HL-60 (cell line): ENCODE measurements at regions not wholly inside any gene's neighbourhood (a gene's known extent, or its start where the extent isn't known, plus 50 kb on each side); places are given as distances from the start of the nearest gene placed in this dataset.

Experiments
- DNase-seq, 2 experiments: peaks; one replicate each; pipeline ENCODE4 v3.0.0-alpha.2; 2010 to 2020; ENCODE audit warnings: low read depth in 1 of 2, low spot score in 1 of 2
- H3K27ac ChIP-seq: fragments of 250-450 bp; sonication (Bioruptor Pico); replicated peaks from 2 replicates; pipeline ENCODE4 v1.5.1; 2020; ENCODE audit warnings: mild to moderate bottlenecking, moderate library complexity
- H3K27me3 ChIP-seq: fragments of 250-450 bp; sonication (Bioruptor Pico); 2 replicates; pipeline ENCODE4 v1.5.1; 2021; ENCODE audit warnings: mild to moderate bottlenecking, moderate library complexity; ENCODE audit not compliant: insufficient read depth, poor library complexity, severe bottlenecking
- H3K4me3 ChIP-seq: replicated peaks from 2 replicates; pipeline ENCODE4 v1.5.1; 2011; ENCODE audit warnings: mild to moderate bottlenecking, control low read depth, low read length; ENCODE audit not compliant: insufficient read depth
- GABPA ChIP-seq: IDR thresholded peaks from 2 replicates; pipeline ENCODE4 v1.6.1; 2012; ENCODE audit warnings: low read depth
- POLR2AphosphoS5 ChIP-seq: IDR thresholded peaks from 2 replicates; pipeline ENCODE4 v1.6.1; 2012; ENCODE audit warnings: low read depth
- SPI1 ChIP-seq: IDR thresholded peaks from 2 replicates; pipeline ENCODE4 v1.6.1; 2012; ENCODE audit warnings: low read depth, mild to moderate bottlenecking, borderline replicate concordance
- TF ChIP-seq, protein P1 (sequence below): IDR thresholded peaks from one replicate; pipeline ENCODE4 v1.5.1; 2011; ENCODE audit warnings: low read length, control low read depth, inconsistent platforms; ENCODE audit not compliant: insufficient read depth
- TF ChIP-seq, protein P2 (sequence below): IDR thresholded peaks from 2 replicates; pipeline ENCODE4 v1.6.1; 2012; ENCODE audit warnings: low read depth; ENCODE audit not compliant: insufficient replicate concordance

DNA sequence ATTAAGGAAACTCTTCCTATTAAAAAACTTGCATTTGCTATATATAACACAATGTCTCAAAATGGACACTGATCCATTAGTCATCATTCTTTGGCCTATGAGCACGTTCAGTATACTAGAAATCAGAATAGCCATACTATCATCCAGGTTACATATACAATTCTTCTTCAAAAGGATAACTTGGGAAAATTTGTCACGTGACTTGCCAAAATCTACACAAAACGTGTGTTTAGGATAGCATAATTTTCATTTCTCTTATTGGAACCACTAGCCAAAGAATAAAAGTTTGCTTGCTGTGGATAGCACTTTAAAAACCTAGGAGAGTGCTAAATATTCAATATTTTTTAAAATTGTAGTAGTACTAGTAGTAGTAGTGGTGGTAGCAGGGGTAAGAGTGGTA lies 714.3 kb upstream of the FOXG1 start:
- DNase-seq: no peak
- TF ChIP-seq, protein P1, sequence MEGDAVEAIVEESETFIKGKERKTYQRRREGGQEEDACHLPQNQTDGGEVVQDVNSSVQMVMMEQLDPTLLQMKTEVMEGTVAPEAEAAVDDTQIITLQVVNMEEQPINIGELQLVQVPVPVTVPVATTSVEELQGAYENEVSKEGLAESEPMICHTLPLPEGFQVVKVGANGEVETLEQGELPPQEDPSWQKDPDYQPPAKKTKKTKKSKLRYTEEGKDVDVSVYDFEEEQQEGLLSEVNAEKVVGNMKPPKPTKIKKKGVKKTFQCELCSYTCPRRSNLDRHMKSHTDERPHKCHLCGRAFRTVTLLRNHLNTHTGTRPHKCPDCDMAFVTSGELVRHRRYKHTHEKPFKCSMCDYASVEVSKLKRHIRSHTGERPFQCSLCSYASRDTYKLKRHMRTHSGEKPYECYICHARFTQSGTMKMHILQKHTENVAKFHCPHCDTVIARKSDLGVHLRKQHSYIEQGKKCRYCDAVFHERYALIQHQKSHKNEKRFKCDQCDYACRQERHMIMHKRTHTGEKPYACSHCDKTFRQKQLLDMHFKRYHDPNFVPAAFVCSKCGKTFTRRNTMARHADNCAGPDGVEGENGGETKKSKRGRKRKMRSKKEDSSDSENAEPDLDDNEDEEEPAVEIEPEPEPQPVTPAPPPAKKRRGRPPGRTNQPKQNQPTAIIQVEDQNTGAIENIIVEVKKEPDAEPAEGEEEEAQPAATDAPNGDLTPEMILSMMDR: no peak
- TF ChIP-seq, protein P2, sequence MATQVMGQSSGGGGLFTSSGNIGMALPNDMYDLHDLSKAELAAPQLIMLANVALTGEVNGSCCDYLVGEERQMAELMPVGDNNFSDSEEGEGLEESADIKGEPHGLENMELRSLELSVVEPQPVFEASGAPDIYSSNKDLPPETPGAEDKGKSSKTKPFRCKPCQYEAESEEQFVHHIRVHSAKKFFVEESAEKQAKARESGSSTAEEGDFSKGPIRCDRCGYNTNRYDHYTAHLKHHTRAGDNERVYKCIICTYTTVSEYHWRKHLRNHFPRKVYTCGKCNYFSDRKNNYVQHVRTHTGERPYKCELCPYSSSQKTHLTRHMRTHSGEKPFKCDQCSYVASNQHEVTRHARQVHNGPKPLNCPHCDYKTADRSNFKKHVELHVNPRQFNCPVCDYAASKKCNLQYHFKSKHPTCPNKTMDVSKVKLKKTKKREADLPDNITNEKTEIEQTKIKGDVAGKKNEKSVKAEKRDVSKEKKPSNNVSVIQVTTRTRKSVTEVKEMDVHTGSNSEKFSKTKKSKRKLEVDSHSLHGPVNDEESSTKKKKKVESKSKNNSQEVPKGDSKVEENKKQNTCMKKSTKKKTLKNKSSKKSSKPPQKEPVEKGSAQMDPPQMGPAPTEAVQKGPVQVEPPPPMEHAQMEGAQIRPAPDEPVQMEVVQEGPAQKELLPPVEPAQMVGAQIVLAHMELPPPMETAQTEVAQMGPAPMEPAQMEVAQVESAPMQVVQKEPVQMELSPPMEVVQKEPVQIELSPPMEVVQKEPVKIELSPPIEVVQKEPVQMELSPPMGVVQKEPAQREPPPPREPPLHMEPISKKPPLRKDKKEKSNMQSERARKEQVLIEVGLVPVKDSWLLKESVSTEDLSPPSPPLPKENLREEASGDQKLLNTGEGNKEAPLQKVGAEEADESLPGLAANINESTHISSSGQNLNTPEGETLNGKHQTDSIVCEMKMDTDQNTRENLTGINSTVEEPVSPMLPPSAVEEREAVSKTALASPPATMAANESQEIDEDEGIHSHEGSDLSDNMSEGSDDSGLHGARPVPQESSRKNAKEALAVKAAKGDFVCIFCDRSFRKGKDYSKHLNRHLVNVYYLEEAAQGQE: no peak
- no peak for TF ChIP-seq GABPA
- no peak for TF ChIP-seq POLR2AphosphoS5
- TF ChIP-seq SPI1: no peak
- H3K27ac ChIP-seq: no peak overlapping the region
- no peaks in the 10 kb centered on the region for H3K27me3 ChIP-seq
- no peak overlapping the region for H3K4me3 ChIP-seq

DNA sequence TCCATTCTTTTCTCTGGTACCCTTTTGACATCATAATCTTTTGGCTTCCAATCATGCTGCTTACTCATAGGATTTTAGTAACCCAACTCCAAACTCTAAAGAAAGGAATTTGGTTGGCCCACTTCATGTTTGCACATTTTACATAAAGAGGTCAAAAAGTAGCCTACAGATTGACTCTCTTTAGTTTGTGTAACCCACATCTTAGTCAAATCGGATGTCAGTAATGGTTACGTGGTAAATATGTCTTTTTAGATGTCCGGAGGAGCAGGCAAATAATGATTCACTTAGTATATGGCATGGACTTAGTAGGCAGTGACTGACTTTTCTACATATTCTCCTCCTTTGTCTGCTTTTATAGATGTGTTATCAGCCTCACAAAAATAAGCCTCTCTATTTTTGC lies 711.6 kb upstream of the FOXG1 start:
- no peak for DNase-seq
- no peak for TF ChIP-seq POLR2AphosphoS5
- TF ChIP-seq, protein P2: no peak
- TF ChIP-seq GABPA: no peak
- TF ChIP-seq SPI1: no peak
- TF ChIP-seq, protein P1: no peak
- Histone ChIP-seq H3K27ac (no peak overlapping the region), H3K27me3 (no peaks in the 10 kb centered on the region), H3K4me3 (no peak overlapping the region)

DNA sequence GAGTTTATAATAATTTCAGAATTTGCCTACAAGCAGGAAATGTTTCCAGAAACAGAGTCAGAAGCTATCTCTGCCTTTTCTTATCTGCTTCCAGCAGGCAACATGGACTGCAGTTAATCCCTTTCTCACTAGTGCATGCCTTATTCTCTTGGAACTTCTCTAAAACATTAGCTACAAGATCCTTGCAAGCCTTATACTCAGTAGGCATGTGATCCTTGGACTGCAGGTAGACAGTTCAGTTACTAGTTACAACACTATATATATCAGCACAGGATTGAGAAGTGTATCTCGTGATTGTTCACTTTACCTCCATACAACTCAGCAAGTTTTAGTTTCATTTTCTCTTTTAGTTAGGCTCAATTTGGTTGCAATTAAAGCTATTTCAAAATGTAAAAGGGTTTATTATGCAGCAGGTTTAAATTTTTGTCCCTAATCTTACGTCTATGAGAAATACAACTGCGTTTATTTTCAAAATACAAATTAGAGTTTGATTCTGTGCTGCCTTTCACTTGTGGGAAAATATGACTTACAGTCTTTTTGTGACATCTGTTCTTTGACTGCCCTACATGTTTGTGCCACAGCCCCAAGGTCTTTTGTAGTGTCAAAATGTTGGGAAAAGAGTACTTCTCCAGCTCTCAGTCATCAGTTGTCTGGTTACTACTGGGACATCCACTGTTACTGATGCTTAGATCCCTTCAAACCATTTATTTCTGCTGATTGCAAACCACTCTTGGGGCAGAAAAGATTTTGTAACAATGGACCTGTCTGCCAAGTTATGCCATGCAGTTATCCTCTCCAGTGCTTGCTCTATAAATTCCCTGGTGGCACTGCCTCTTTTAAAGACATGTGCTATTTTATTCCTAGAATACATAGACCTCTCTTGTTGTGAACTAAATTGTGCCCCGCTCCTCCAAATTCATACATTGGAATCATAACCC lies 709.0 kb upstream of the FOXG1 start:
- H3K4me3 ChIP-seq: no peak overlapping the region
- no peaks in the 10 kb centered on the region for H3K27me3 ChIP-seq
- TF ChIP-seq POLR2AphosphoS5 (no peak), SPI1 (no peak), GABPA (no peak)
- TF ChIP-seq, protein P2: no peak
- TF ChIP-seq, protein P1: no peak
- peak in 1 of 2 experiments; percentile 3 for DNase-seq
- H3K27ac ChIP-seq: no peak overlapping the region
